ENCODE measurements at regions not wholly inside any gene's neighbourhood (a gene's known extent, or its start where the extent isn't known, plus 50 kb on each side); places are given as distances from the start of the nearest gene placed in this dataset.
"Not testable (repeated sequence)": the region's sequence is repeated elsewhere in the genome, so short reads cannot be mapped to it uniquely, and the experiment has no call there.

DNA sequence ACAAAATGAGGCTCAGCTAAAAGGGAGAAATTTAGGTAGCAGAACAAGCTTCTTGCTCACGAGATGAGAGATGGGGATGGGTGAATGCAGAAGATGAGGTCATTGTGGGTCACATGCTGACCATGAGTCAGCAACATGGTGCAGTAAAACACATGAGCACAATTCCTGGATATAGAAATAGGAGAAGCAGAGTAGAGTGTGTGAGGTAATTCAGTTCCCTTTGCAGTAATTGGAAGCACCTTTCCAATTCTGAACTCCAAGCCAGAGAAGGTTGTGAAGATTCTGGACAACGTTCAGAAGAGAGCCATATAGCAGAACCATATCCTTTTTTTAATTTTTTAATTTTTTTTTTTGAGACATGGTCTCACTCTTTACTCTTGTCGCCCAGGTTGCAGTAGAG lies 62.0 kb upstream of the LMNTD1 start:
- no peak for DNase-seq

DNA sequence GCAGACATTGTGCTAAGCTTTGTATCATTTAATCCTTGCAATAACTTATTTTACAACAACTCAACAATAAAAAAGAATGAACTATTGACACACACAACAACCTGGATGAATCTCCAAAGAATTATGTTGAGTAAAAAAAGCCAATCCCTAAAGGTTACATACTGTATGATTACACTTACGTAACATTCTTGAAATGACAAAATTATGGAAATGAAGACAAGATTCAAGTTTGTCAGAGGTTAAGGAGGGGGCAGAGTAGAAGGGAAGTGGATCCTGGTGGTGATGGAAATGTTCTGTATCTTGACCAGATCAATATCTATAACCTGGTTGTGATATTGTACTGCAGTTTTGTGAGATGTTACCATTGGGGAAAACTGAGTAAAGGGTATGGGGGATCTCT lies 63.2 kb upstream of the LMNTD1 start:
- no peak for DNase-seq

DNA sequence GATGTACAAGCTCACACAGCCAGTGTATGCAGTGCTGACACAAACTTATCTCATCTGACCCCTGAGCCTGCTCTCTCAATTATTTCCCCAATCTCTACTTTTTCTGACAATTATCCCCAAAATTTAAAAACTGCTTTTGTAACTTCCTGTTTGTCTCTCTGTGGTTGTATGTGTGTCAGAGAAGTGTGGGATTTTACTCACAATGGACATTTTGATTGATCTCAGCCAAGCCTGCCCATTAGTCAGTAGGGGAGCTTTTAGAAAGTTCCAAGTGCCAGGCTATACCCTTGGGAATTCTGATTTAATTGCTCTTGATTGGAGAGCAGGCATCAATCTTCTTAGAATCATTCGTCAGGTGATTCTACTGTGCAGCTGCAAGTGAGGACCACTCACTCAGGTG lies 64.9 kb upstream of the LMNTD1 start:
- no peak for DNase-seq

DNA sequence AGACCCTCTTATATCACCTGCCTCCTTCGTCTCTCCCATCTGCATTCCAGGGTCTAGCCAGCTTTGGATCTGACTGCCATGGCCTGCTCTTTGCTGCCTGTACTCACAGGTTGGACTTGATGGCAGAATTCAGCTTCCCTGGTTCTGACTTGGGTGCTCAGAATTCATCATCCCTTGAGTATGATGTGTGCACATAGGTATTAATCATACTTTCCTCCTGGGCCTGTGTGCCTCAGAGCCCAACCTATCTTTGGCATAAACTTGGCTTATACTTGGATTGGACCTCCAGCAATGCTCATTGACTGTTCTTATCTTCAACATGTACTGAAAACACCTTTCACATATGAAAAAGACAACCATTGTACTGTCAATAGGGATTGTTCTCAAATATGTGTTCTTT lies 70.7 kb upstream of the LMNTD1 start:
- DNase-seq: no peak

DNA sequence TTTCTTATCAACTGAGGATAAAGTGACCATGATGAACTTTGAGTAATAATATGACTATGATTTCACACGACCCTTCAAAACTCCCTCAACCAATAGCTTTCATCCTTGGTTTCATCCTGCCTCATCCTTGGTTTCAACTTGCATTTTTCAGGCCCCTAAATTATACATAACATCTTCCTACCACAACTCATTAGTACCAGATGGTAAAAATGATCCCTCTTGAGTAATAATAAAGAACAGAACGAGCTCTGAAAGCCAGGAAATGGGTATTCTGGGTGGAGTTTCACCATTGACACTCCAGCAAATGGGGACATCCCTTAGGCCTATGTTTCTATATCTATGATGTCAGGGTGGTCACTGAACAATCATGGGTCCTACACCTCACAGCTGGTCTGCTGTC lies 72.1 kb upstream of the LMNTD1 start:
- DNase-seq: no peak

- no peak for DNase-seq
Measured at GRCh38 chr12:25629341-25629740, 76.3 kb upstream of the LMNTD1 start.

- not testable (repeated sequence) for DNase-seq
Measured at GRCh38 chr12:25630735-25631515, 77.8 kb upstream of the LMNTD1 start.

- DNase-seq: not testable (repeated sequence)
Measured at GRCh38 chr12:25633149-25633548, 80.1 kb upstream of the LMNTD1 start.

DNA sequence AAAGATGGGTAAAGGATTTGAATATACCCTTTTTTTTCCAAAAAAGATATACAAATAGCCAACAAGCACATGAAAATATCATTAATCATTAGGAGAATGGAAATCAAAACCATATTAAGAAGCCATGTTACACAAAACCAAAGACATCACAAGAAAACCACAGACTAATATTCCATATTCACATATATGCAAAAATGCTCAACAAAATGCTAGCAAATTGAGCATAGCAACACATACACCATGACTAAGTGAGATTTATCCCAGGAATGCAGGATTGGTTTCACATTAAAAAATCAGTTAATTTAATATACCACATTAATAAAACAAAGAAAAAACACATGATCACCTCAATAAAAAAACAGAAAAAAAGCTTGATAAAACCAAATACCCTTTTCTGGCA lies 84.7 kb upstream of the LMNTD1 start:
- DNase-seq: no peak

GRCh38 chr12:25639406-25639805 lies 86.3 kb upstream of the LMNTD1 start:
- DNase-seq: no peak

DNA sequence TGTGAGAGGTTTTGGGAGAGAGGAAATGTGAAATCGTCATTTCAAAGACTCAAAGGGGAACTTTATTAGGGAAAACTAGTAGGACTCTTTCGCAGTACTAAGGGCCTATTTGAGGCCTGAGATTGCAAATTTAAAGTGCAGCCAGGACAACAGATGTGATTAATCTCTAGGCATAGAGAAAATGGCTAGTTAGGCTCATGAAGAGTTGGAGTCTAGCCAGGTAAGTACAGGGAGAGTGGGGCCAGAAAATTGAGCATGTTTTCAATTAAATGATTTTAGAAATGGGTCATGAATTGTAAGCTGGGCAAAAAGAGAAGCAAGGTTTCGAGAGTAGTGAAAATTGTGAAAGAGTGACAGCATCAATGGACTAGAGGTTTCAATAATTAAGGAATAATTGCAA lies 91.9 kb upstream of the LMNTD1 start:
- DNase-seq: no peak

GRCh38 chr12:25645427-25645826 lies 92.3 kb upstream of the LMNTD1 start:
- DNase-seq: no peak

DNA sequence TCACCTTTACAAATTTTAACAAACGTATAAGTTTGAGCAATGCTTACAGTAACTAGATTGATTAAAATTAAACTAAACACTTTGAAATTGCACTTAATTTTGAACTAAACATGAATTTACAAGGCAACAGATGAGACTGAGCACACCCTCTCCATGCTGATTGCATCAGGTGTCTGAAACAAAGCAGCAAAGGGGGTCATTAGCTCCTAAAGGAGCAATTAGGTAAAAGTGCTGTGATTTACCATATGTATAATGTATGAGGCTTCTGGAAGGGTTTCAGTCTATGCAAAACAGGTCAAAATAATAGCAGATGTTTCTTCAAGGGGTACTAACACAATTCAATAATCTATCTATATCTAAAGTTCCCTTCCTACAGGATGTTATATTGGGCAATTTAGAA lies 98.8 kb upstream of the LMNTD1 start:
- no peak for DNase-seq

- DNase-seq: no peak
Measured at GRCh38 chr12:25652371-25652770, 99.3 kb upstream of the LMNTD1 start.

- no peak for DNase-seq
Measured at GRCh38 chr12:25653487-25654175, 100.5 kb upstream of the LMNTD1 start.

- DNase-seq: no peak
Measured at GRCh38 chr12:25655702-25656101, 102.6 kb upstream of the LMNTD1 start.

DNA sequence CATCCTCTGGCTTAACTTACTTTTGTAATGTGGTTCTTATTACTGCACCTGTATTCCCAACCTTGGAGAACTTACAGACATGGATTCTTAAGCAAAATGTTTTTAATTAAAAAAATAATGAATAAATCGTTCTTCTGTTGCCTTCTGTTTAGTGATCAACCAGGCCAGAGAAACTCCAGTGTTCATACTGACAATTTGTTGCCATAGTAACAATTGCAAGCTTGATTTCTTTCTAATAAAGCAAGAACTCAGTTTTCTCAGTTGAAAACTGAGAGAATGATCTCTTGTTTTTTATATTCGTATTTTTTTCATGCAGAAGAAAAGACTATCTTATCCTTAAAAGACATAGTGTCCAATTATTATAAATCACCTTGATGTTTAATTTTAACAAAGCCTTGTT lies 106.5 kb upstream of the LMNTD1 start:
- DNase-seq: no peak

DNA sequence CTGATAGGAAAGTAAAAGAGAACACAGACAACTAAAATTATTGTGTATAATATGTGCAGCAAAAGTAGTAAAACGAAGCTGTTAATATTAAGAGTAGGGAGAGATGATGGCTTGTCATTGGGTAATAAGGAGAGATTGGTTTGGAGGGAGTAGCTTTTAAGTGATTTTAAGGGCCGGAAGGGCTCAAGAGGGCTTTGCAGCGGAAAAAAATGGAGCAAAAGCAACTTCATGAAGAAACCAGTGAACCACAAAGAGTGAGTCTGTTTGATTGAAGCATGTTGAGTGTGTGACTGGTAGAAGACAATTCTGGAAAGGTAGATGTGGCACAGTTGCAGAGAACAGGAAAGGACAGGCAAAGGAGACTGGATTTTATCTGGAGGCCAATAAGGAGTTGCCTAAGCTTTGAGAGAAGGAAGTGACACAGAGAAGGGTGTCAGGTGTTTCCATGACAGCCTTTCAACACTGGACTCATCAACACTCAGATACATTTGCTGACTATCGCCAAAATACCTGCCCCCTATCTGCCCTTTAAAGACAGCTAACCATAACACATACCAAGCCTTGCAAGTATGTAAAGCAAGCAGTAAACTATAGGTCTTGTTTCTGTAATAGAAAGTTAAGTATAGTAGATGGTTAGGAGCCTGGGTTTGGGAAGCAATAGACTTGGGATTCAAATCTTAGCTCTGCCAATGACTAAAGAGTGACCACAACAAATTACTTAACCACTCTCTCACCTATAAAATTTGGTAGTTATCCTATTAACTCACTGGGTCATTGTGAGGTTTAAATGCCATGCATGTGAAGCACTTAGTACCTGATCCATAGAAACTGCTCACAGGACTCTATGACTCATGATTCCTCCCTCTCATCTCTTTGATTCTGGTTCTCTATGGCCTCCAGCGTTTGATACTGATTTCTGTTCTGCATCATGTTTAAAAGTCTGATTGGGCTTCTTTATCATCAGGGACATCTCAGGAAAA lies 117.3 kb upstream of the LMNTD1 start:
- no peak for DNase-seq

- no peak for DNase-seq
Measured at GRCh38 chr12:25675808-25676207, 122.7 kb upstream of the LMNTD1 start.

- DNase-seq: no peak
Measured at GRCh38 chr12:25677232-25677937, 124.3 kb upstream of the LMNTD1 start.

DNA sequence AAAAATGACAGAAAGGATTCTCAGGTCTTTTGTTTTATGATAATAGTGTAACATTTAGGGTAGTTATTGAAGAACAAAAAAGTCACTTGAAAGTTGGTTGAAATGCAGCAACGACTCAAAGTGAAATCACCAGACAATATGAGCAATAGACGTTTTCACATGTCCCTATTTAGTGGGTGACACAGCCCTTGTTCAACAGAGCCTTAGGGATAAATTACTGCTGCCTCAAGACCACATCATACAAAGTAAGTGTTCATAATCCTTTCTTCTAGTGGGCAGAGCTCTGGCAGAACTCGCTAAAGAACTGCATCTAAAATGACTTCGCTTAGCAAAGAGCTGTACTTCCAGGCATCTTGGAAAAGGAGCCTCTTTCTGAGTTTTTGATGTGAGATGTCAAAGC lies 128.5 kb upstream of the LMNTD1 start:
- no peak for DNase-seq

- no peak for DNase-seq
Measured at GRCh38 chr12:25682421-25682820, 129.3 kb upstream of the LMNTD1 start.

DNA sequence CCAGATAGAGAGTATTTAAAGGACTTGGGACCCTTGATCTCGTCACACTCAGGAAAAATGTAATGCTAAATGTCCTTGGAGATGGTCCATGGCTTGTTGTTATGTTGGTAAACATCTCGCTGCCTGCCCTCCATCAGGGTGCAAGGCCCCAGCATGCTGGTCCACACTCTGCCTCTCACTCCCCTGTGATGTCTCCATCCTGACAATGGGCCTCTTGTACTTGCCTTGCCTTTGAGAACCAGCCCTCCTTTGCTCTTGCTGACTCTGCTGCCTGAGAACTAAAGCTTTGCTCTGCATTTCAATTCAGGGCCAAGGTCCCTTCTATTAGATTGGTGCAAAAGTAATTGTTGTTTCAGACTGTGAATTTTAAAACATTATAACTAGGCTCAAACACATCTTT lies 131.0 kb upstream of the LMNTD1 start:
- DNase-seq: no peak
